Gastroesophageal sphincter (tissue), 3 donors: ENCODE measurements at regions not wholly inside any gene's neighbourhood (a gene's known extent, or its start where the extent isn't known, plus 50 kb on each side); places are given as distances from the start of the nearest gene placed in this dataset.

Experiments used
- CTCF ChIP-seq, 4 experiments: fragments of 200-600 bp in 2 of 4; fragments of 450-650 bp in 2 of 4; sonication (generic) in 1 of 4; IDR thresholded peaks; one replicate each; pipeline ENCODE4 v1.5.1; 2017 to 2019; ENCODE audit warnings: antibody characterized with exemption in 4 of 4, mild to moderate bottlenecking in 2 of 4, moderate library complexity in 2 of 4
- EP300 ChIP-seq: sonication (generic); formaldehyde crosslinking; IDR thresholded peaks from one replicate; pipeline ENCODE4 v1.6.1; 2017; ENCODE audit warnings: antibody characterized with exemption, mild to moderate bottlenecking
- POLR2A ChIP-seq, 2 donors: fragments of 450-650 bp; IDR thresholded peaks; one replicate each; pipeline ENCODE4 v1.6.1; 2017; ENCODE audit warnings: antibody characterized with exemption in 2 of 2, mild to moderate bottlenecking in 2 of 2, moderate library complexity in 1 of 2
- POLR2AphosphoS5 ChIP-seq: sonication (generic); formaldehyde crosslinking; IDR thresholded peaks from one replicate; pipeline ENCODE4 v1.6.1; 2017; ENCODE audit warnings: antibody characterized with exemption

GRCh38 chr4:100799761-100800539 is 282.1 kb upstream of the EMCN start:
- TF ChIP-seq CTCF (IDR thresholded peaks at IDR 0.05), result no peak
- no peak for TF ChIP-seq EP300
- no peak for TF ChIP-seq POLR2A (IDR thresholded peaks at IDR 0.05)
- TF ChIP-seq POLR2AphosphoS5, result no peak
